HG03280 (cell line): ENCODE measurements at regions not wholly inside any gene's neighbourhood (a gene's known extent, or its start where the extent isn't known, plus 50 kb on each side); places are given as distances from the start of the nearest gene placed in this dataset.

Source experiments
- ATAC-seq: cut with Tn5 transposase; IDR thresholded peaks from one replicate; pipeline ENCODE4 v1.9.1; 2021; ENCODE audit warnings: mild to moderate bottlenecking, moderate library complexity; ENCODE audit not compliant: unreplicated experiment

GRCh38 chr4:123787512-123788080 is 391.0 kb downstream of the SPRY1 start:
- no peak for ATAC-seq

- no peak for ATAC-seq
These were observed 392.0 kb downstream of the SPRY1 start for GRCh38 chr4:123788577-123788976.

- no peak for ATAC-seq
These were observed 394.1 kb downstream of the SPRY1 start for GRCh38 chr4:123790681-123791080.

DNA sequence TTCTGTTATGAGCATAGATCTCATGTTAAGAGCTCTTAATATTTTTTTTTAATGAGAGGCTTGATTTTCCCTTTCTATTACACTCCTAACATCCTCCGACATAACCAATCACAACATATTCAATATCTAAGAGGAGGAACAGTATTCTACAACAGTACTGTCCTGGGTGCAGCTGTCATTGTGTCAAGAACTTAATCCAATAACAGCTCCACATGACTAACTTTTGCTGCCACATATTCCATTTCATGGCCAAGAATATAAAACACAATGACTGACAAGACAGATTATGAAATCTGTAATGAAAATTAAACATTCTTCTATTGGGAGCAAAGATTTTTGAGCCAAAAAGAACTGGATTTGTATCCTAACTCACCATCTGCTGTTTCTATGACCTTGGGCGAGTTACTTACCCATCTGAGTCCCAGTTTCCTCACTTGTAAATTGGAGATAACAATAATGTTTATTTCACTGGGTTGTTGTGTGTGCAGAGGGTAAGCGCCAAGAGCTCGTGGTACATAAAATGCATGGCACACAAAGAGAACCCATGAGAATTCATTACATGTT is 405.6 kb downstream of the SPRY1 start:
- ATAC-seq, result no peak

- ATAC-seq, result no peak
These were observed 406.3 kb downstream of the SPRY1 start for GRCh38 chr4:123802933-123803332.

DNA sequence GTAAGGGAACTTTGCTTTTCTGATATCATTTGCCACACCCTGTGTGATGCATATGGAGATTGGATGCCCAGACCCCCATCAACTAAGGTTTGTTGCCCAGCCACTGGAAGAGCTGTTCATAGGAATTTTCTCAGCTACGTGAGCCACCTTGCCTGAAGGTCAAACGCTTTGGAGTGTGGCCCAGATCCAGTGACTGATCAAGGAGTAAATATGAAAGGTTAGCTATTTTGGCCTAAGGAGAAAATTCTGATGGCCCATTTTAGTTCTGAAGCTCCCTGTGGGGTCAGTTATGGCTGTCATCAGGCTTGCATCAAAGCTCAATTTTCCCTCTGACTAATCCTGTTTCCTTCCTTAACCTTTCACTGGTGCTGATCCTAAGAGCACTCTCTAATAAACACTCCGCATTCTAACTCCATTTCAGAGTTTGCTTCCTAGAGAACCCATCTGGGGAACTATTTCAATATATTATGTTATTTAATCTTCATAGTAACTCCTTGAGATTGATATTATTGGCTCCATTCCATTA is 407.7 kb downstream of the SPRY1 start:
- ATAC-seq, result no peak

DNA sequence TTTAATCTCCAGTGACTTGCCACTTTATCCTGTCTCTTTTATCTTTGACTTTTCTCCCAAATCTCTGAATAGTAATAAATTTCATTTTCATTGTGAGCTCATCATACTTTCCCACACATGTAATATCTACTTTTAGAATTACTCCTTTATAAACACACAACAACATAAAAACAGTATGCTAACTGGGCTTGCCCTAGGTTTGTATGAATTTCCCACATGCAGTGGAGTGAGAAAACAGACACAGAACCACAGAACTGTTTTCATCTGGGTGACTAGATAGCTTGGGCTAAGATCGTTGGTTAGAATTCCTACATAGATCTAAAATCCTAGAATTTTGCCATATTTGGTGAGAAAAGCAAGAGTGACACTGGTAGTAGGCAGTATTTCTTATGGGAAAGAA is 409.5 kb downstream of the SPRY1 start:
- ATAC-seq, result no peak

GRCh38 chr4:123807187-123807586 is 410.6 kb downstream of the SPRY1 start:
- ATAC-seq, result no peak

- no peak for ATAC-seq
These were observed 411.3 kb downstream of the SPRY1 start for GRCh38 chr4:123807866-123808265.

- ATAC-seq, result no peak
These were observed 413.3 kb downstream of the SPRY1 start for GRCh38 chr4:123809864-123810263.

DNA sequence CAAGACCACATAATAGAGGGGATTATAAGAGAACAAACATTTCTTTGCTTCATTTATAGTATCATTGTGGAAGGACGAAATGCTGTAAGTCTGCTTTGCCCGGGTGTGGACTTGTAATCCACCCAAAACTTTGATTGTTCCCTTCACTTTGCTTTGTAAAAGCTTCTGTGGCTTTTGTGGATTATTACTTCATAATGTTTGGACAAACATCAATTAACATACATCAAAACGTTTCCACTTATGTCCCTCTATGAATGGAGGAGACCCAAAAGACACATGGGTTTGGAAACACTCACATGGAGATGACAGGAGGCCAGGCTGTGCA is 415.4 kb downstream of the SPRY1 start:
- ATAC-seq, result no peak

DNA sequence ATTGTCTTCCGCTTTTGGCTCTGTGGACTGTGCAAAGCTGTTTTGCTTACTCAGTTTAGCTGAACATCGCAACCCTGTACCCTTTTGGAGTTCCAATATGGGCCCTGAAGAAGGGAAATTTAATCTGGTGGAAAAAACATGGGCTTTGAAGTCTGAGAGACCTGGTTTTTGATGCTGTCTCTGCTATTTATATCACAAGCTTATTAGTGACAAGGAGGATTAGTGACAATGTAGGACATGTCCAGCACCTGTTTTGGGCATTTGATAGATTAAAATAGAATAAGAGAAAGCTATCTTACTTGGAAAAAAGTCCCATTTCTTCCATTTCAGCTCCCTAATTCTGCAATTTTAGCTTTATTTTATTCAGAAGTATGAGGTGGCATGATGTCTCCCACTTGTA is 417.3 kb downstream of the SPRY1 start:
- no peak for ATAC-seq

GRCh38 chr4:123816462-123816861 is 419.9 kb downstream of the SPRY1 start:
- ATAC-seq, result no peak

DNA sequence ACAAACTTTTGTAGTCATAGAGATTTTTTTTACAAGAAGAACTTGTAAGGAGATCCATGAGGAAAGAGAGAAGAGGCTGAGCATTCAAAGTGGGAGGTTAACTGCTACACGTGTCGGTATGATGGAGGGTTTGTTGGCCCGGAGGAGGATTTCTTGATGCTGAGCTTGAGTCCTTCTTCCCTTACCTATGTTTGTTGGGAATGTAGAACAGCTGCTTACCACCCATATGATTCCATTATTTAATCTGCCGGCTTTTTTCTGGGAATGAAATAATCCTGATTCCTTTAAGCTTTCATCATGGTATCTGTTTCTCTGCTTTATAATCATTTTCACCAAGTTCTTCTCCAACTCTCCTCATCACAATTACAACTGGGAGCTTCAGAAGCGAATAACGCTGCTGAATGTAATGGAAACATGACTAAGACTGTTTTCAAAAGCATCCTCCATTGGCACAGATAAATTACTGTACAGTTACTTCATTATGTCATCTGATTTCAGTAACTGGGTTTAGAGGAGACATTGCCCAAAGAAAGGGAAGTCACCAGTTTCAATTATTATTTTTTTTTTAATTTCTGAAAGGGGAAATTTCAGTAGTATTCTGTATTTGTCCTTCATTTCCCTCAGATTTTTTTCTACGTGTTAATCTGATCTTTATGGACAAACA is 420.6 kb downstream of the SPRY1 start:
- ATAC-seq, result no peak

DNA sequence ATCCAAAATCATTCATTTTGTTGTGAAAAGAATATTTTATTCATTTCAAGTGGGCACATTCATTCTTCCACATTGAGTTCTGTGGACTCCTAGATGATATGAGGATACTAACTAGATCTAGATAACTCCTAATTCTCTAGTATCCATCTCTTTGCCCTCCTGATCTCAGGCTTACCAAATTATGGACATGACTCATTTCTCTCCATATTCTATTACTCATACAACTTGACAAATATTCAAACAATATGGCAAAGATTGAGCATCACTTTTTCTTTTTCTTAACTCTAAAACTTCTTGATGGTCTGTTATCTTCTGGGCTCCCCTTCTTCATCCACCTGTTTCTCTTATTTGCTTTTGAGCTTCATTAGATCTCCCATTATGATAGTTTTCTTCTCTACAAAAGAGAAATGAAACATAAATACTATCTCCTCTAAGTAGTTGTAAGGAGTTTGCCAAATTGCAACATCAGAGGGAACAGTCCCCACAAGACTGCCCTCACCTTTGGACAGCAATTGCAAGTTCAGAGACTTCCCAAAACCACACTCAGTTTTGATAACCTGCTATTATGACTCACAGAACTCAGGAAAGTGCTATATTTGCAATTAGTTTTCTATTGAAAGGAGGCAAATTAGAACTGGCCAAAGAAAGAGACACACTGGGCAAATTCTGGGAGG is 422.9 kb downstream of the SPRY1 start:
- no peak for ATAC-seq

- no peak for ATAC-seq
These were observed 425.3 kb downstream of the SPRY1 start for GRCh38 chr4:123821861-123822260.

- ATAC-seq, result no peak
These were observed 425.8 kb downstream of the SPRY1 start for GRCh38 chr4:123822353-123822752.

GRCh38 chr4:123823244-123823643 is 426.6 kb downstream of the SPRY1 start:
- ATAC-seq, result no peak

GRCh38 chr4:123824524-123824923 is 427.9 kb downstream of the SPRY1 start:
- ATAC-seq, result no peak

GRCh38 chr4:123825596-123826291 is 429.1 kb downstream of the SPRY1 start:
- ATAC-seq, result no peak

DNA sequence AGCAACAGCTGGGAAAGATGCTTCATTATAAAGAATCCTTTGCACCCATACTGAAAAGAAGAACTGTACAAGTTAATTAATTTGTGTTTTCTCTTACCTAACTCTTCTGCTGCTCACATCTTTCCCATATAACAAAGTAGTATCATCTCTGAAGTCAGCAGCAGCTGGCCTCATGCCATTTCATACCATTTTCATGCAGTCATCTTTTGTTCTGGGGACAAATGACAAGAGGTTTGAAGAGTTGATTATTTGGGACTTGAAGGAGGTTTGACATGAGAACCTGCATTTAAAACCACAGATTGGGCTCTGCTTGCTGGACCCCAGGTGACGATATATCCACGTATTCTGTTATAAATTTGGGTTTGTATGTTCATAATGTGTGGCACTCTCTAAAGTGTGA is 430.3 kb downstream of the SPRY1 start:
- no peak for ATAC-seq
